GM23338 (cell line): ENCODE measurements at regions not wholly inside any gene's neighbourhood (a gene's known extent, or its start where the extent isn't known, plus 50 kb on each side); places are given as distances from the start of the nearest gene placed in this dataset.

Experiments
- ATAC-seq: fragments of 200-7000 bp; cut with Tn5 transposase; 3 replicates; pipeline ENCODE4 v1.9.1; 2020
- DNase-seq: peaks from one replicate; pipeline ENCODE4 v3.0.0-alpha.2; 2015; ENCODE audit warnings: low spot score
- H2AFZ ChIP-seq: fragments of 200-600 bp; sonication (generic); 2 replicates; pipeline ENCODE4 v1.8.0; 2016; ENCODE audit warnings: antibody characterized with exemption, mild to moderate bottlenecking, moderate library complexity
- H3F3A ChIP-seq: fragments of 200-600 bp; sonication (generic); replicated peaks from 2 replicates; pipeline ENCODE4 v1.8.0; 2017; ENCODE audit warnings: antibody characterized with exemption, mixed run types, low read depth
- H3K27ac ChIP-seq: fragments of 200-600 bp; sonication (generic); 2 replicates; pipeline ENCODE4 v1.6.1; 2016; ENCODE audit warnings: low read depth
- H3K27me3 ChIP-seq: fragments of 200-600 bp; sonication (generic); 2 replicates; pipeline ENCODE4 v1.8.0; 2016; ENCODE audit warnings: mild to moderate bottlenecking, mixed run types, moderate library complexity; ENCODE audit not compliant: insufficient read depth
- H3K36me3 ChIP-seq: fragments of 200-600 bp; sonication (generic); 2 replicates; pipeline ENCODE4 v1.8.0; 2016; ENCODE audit warnings: mild to moderate bottlenecking; ENCODE audit not compliant: insufficient read depth
- H3K4me1 ChIP-seq: fragments of 200-600 bp; sonication (generic); 2 replicates; pipeline ENCODE4 v1.8.0; 2016; ENCODE audit warnings: mild to moderate bottlenecking, moderate library complexity; ENCODE audit not compliant: insufficient read depth
- H3K4me2 ChIP-seq: fragments of 200-600 bp; sonication (generic); 2 replicates; pipeline ENCODE4 v1.7.1; 2017; ENCODE audit warnings: mixed run types
- H3K4me3 ChIP-seq: fragments of 200-600 bp; sonication (generic); 2 replicates; pipeline ENCODE4 v1.6.1; 2016; ENCODE audit warnings: mixed run types
- H3K79me2 ChIP-seq: fragments of 200-600 bp; sonication (generic); replicated peaks from 2 replicates; pipeline ENCODE4 v1.8.0; 2017; ENCODE audit warnings: mild to moderate bottlenecking; ENCODE audit not compliant: insufficient read depth
- H3K9me2 ChIP-seq: fragments of 200-600 bp; sonication (generic); 2 replicates; pipeline ENCODE4 v1.8.0; 2017; ENCODE audit not compliant: insufficient read depth
- H4K20me1 ChIP-seq: fragments of 200-600 bp; sonication (generic); replicated peaks from 2 replicates; pipeline ENCODE4 v1.8.0; 2017; ENCODE audit warnings: mild to moderate bottlenecking; ENCODE audit not compliant: insufficient read depth
- H3K27ac Mint-ChIP-seq: 2 replicates; pipeline ENCODE4 v1.8.0; 2020; ENCODE audit warnings: inconsistent platforms, mild to moderate bottlenecking, moderate library complexity, mixed read lengths
- H3K27me3 Mint-ChIP-seq: 3 replicates; pipeline ENCODE4 v1.8.0; 2022; ENCODE audit warnings: low read depth, mild to moderate bottlenecking, moderate library complexity, mixed read lengths, inconsistent platforms; ENCODE audit not compliant: insufficient read depth, poor library complexity
- H3K36me3 Mint-ChIP-seq: 3 replicates; pipeline ENCODE4 v1.8.0; 2021; ENCODE audit warnings: low read depth, mild to moderate bottlenecking, inconsistent platforms, moderate library complexity, mixed read lengths
- H3K4me1 Mint-ChIP-seq: 3 replicates; pipeline ENCODE4 v1.8.0; 2020; ENCODE audit warnings: mild to moderate bottlenecking, inconsistent platforms, mixed read lengths
- H3K4me3 Mint-ChIP-seq: 3 replicates; pipeline ENCODE4 v1.8.0; 2021; ENCODE audit warnings: moderate library complexity, mild to moderate bottlenecking, inconsistent platforms, mixed read lengths
- H3K9me3 Mint-ChIP-seq: 3 replicates; pipeline ENCODE4 v1.8.0; 2020; ENCODE audit warnings: moderate library complexity, mild to moderate bottlenecking, inconsistent platforms, mixed read lengths
- CREB1 ChIP-seq: fragments of 250-450 bp; sonication (Bioruptor Pico); IDR thresholded peaks from 2 replicates; pipeline ENCODE4 v1.5.0; 2020; ENCODE audit warnings: low read depth, mild to moderate bottlenecking, moderate library complexity
- NANOG ChIP-seq: IDR thresholded peaks from 2 replicates; pipeline ENCODE4 v1.6.1; 2016; ENCODE audit warnings: antibody characterized with exemption, borderline replicate concordance
- POLR2AphosphoS5 ChIP-seq: IDR thresholded peaks from 2 replicates; pipeline ENCODE4 v1.6.1; 2016; ENCODE audit warnings: antibody characterized with exemption, low read depth
- STAT1 ChIP-seq: IDR thresholded peaks from one replicate; pipeline ENCODE4 v1.6.1; 2016; ENCODE audit warnings: antibody characterized with exemption; ENCODE audit not compliant: unreplicated experiment
- ZNF331 ChIP-seq: fragments of 250-450 bp; sonication (Bioruptor Pico); IDR thresholded peaks from 2 replicates; pipeline ENCODE4 v1.5.0; 2020; ENCODE audit warnings: low read depth, mild to moderate bottlenecking, moderate library complexity
- TF ChIP-seq, protein P1 (sequence below), 2 experiments: fragments of 200-600 bp in 1 of 2; sonication (generic) in 1 of 2; conservative IDR thresholded peaks; 2 replicates each; pipeline versions ENCODE4 v1.5.1 to v1.6.1; 2016 to 2017; ENCODE audit warnings: antibody characterized with exemption in 2 of 2, low read depth in 2 of 2, mild to moderate bottlenecking in 2 of 2, moderate library complexity in 1 of 2

DNA sequence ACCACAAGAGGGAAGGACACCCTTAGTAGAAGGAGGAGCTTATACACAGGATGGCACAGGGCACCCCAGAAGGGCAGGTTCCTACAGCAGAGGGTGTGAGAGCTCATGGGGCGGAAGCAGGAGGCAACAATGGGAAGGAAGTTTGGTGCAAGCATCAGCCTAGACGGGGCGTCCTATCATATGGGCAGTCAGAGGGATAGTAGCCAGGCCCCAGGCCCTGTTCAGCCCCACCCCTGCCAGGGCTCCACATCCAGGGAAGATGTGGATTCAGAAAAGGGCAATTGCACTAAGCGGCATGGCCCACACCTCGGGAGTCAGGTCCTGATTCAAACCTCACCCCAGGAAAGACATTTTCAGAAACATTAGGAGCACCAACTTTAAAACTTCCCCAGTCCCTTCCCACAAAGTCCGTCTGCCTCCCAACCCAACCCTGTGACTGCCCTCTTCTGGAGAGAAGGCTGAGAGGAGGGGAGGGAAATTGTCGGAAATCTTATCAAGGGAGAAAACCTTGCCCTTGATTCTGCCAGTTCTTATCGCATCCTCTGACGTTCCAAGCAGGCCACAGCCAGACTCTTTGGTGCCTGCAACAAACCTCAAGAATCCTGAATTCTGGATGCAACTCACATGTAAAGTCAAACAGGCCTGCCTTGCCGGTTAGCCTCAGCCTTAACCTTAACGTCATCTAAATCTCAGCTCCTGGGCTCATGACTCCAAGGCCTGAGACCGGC lies 198.8 kb upstream of the CDH5 start:
- Mint-ChIP-seq H3K9me3 (peaks cover 4% of the 10 kb centered on the region; the same call in 1 of the 3 replicates), H3K27ac (peak overlapping the region; percentile 59; the same call in 1 of the 2 replicates), H3K27me3 (peaks cover 15% of the 10 kb centered on the region), H3K36me3 (no peaks in the 10 kb centered on the region), H3K4me3 (no peak overlapping the region), H3K4me1 (no peaks in the 10 kb centered on the region)
- Histone ChIP-seq H3K79me2 (no peaks in the 10 kb centered on the region), H2AFZ (peak overlapping the region; percentile 84), H4K20me1 (no peaks in the 10 kb centered on the region), H3F3A (no peaks in the 10 kb centered on the region), H3K4me1 (no peaks in the 10 kb centered on the region), H3K36me3 (no peaks in the 10 kb centered on the region), H3K27me3 (no peaks in the 10 kb centered on the region), H3K27ac (no peak overlapping the region), H3K4me2 (no peak overlapping the region), H3K9me2 (no peaks in the 10 kb centered on the region), H3K4me3 (no peak overlapping the region)
- TF ChIP-seq ZNF331 (CRISPR knock-in tag): no peak
- TF ChIP-seq, protein P1, sequence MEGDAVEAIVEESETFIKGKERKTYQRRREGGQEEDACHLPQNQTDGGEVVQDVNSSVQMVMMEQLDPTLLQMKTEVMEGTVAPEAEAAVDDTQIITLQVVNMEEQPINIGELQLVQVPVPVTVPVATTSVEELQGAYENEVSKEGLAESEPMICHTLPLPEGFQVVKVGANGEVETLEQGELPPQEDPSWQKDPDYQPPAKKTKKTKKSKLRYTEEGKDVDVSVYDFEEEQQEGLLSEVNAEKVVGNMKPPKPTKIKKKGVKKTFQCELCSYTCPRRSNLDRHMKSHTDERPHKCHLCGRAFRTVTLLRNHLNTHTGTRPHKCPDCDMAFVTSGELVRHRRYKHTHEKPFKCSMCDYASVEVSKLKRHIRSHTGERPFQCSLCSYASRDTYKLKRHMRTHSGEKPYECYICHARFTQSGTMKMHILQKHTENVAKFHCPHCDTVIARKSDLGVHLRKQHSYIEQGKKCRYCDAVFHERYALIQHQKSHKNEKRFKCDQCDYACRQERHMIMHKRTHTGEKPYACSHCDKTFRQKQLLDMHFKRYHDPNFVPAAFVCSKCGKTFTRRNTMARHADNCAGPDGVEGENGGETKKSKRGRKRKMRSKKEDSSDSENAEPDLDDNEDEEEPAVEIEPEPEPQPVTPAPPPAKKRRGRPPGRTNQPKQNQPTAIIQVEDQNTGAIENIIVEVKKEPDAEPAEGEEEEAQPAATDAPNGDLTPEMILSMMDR (conservative IDR thresholded peaks at IDR 0.05; ENCODE audit: low read depth in 2 of 2): peak; percentile 53 to 74
- ATAC-seq: peak; percentile 87
- peak; percentile 48 for DNase-seq

DNA sequence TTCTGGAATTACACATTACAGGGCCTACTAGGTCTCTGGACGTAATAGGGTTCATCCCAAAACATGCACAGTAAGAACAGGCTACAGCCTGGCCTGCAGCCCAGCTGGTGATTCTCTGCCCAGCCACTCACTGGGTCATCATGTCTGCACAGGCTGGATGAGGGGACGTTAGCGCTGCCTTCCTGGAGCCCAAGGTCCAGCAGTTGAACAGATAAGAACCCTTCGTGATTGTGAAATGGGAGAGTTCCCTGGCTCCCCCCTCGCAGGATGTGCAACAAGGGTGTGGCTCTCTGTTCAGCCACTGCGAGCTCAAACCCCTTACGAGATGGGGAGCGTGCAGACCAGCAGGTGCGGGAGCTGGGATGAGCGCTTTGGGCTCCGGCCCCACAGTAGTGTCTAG lies 200.0 kb upstream of the CDH5 start:
- Histone ChIP-seq H2AFZ (no peak overlapping the region), H3F3A (no peaks in the 10 kb centered on the region), H3K79me2 (no peaks in the 10 kb centered on the region), H3K4me1 (no peaks in the 10 kb centered on the region), H3K4me2 (no peak overlapping the region), H4K20me1 (no peaks in the 10 kb centered on the region), H3K9me2 (no peaks in the 10 kb centered on the region), H3K27ac (no peak overlapping the region), H3K4me3 (no peak overlapping the region), H3K36me3 (no peaks in the 10 kb centered on the region), H3K27me3 (no peaks in the 10 kb centered on the region)
- Mint-ChIP-seq H3K4me3 (no peak overlapping the region), H3K27ac (no peak overlapping the region), H3K27me3 (peaks cover 16% of the 10 kb centered on the region), H3K36me3 (no peaks in the 10 kb centered on the region), H3K4me1 (peaks cover under 1% of the 10 kb centered on the region; the same call in 2 of the 3 replicates), H3K9me3 (peaks cover 4% of the 10 kb centered on the region; the same call in 1 of the 3 replicates)
- TF ChIP-seq NANOG: no peak
- no peak for TF ChIP-seq STAT1
- TF ChIP-seq, protein P1 (conservative IDR thresholded peaks at IDR 0.05; ENCODE audit: low read depth in 2 of 2): no peak
- TF ChIP-seq CREB1 (CRISPR knock-in tag): no peak
- no peak for TF ChIP-seq POLR2AphosphoS5
- ATAC-seq (no peak), DNase-seq (no peak)
